Neuronal stem cell (in vitro differentiated cells): ENCODE measurements at regions not wholly inside any gene's neighbourhood (a gene's known extent, or its start where the extent isn't known, plus 50 kb on each side); places are given as distances from the start of the nearest gene placed in this dataset.
"Not testable (repeated sequence)": the region's sequence is repeated elsewhere in the genome, so short reads cannot be mapped to it uniquely, and the experiment has no call there.

Experiments
- DNase-seq: peaks from one replicate; pipeline ENCODE4 v3.0.0-alpha.2; 2013; ENCODE audit warnings: low spot score
- H2AFZ ChIP-seq: one replicate; pipeline ENCODE4 v1.6.1; 2013; ENCODE audit warnings: mild to moderate bottlenecking, low read length, inconsistent platforms
- H2AK5ac ChIP-seq: 2 replicates; pipeline ENCODE4 v1.6.1; 2013; ENCODE audit warnings: low read depth, mild to moderate bottlenecking, inconsistent platforms, low read length, moderate library complexity, mixed read lengths
- H2BK120ac ChIP-seq: 2 replicates; pipeline ENCODE4 v1.6.1; 2013; ENCODE audit warnings: low read depth, mild to moderate bottlenecking, inconsistent platforms, low read length, moderate library complexity, mixed read lengths
- H2BK12ac ChIP-seq: one replicate; pipeline ENCODE4 v1.6.1; 2013; ENCODE audit warnings: low read length, inconsistent platforms
- H2BK15ac ChIP-seq: 2 replicates; pipeline ENCODE4 v1.6.1; 2013; ENCODE audit warnings: mild to moderate bottlenecking, low read length, inconsistent platforms, mixed read lengths
- H2BK5ac ChIP-seq: one replicate; pipeline ENCODE4 v1.6.1; 2013; ENCODE audit warnings: inconsistent platforms, mild to moderate bottlenecking, low read length, moderate library complexity
- H3K14ac ChIP-seq: one replicate; pipeline ENCODE4 v1.6.1; 2013; ENCODE audit warnings: low read length, inconsistent platforms
- H3K18ac ChIP-seq: 2 replicates; pipeline ENCODE4 v1.6.1; 2013; ENCODE audit warnings: low read length, inconsistent platforms
- H3K23ac ChIP-seq: 2 replicates; pipeline ENCODE4 v1.6.1; 2013; ENCODE audit warnings: low read depth, mild to moderate bottlenecking, mixed read lengths, low read length, inconsistent platforms; ENCODE audit not compliant: poor library complexity
- H3K27ac ChIP-seq: replicated peaks from 3 replicates; pipeline ENCODE4 v1.5.1; 2013; ENCODE audit warnings: low read length, inconsistent platforms
- H3K27me3 ChIP-seq, 3 experiments: 2 replicates each; pipeline ENCODE4 v1.6.1; 2013; ENCODE audit warnings: low read length in 3 of 3, mild to moderate bottlenecking in 2 of 3, inconsistent platforms in 1 of 3, low read depth in 1 of 3, mixed read lengths in 1 of 3, moderate library complexity in 1 of 3; ENCODE audit not compliant: control insufficient read depth in 3 of 3, insufficient read depth in 3 of 3
- H3K36me3 ChIP-seq, 2 donors: replicated peaks in 1 of 2; 2 replicates each; pipeline ENCODE4 v1.6.1; 2013; ENCODE audit warnings: low read length in 2 of 2; ENCODE audit not compliant: control insufficient read depth in 2 of 2, insufficient read depth in 2 of 2
- H3K4ac ChIP-seq: 2 replicates; pipeline ENCODE4 v1.6.1; 2013; ENCODE audit warnings: inconsistent platforms, mild to moderate bottlenecking, low read length, moderate library complexity
- H3K4me1 ChIP-seq, 2 donors: 1 replicate in 1 of 2; 2 replicates in 1 of 2; pipeline ENCODE4 v1.6.1; 2013; ENCODE audit warnings: low read length in 2 of 2, low read depth in 1 of 2; ENCODE audit not compliant: control insufficient read depth in 2 of 2, insufficient read depth in 1 of 2
- H3K4me2 ChIP-seq: one replicate; pipeline ENCODE4 v1.6.1; 2013; ENCODE audit warnings: mild to moderate bottlenecking, low read length, inconsistent platforms; ENCODE audit not compliant: insufficient read depth, poor library complexity, severe bottlenecking
- H3K4me3 ChIP-seq, 2 donors: 2 replicates each; pipeline ENCODE4 v1.5.1; 2013; ENCODE audit warnings: low read length in 2 of 2, mild to moderate bottlenecking in 2 of 2, inconsistent platforms in 1 of 2, moderate library complexity in 1 of 2
- H3K79me1 ChIP-seq: one replicate; pipeline ENCODE4 v1.6.1; 2013; ENCODE audit warnings: low read depth, mild to moderate bottlenecking, inconsistent platforms, low read length, moderate library complexity
- H3K9ac ChIP-seq: one replicate; pipeline ENCODE4 v1.6.1; 2013; ENCODE audit warnings: mild to moderate bottlenecking, low read depth, low read length, inconsistent platforms; ENCODE audit not compliant: poor library complexity
- H3K9me3 ChIP-seq, 2 donors: replicated peaks in 1 of 2; 2 replicates each; pipeline versions ENCODE3 to v1.6.1; 2013; ENCODE audit warnings: low read length in 2 of 2, mild to moderate bottlenecking in 2 of 2, inconsistent platforms in 1 of 2, low read depth in 1 of 2, mixed read lengths in 1 of 2, moderate library complexity in 1 of 2; ENCODE audit not compliant: control insufficient read depth in 2 of 2, insufficient read depth in 1 of 2
- H4K8ac ChIP-seq: one replicate; pipeline ENCODE4 v1.6.1; 2013; ENCODE audit warnings: low read depth, mild to moderate bottlenecking, inconsistent platforms, low read length, moderate library complexity
- H4K91ac ChIP-seq: one replicate; pipeline ENCODE4 v1.6.1; 2013; ENCODE audit warnings: low read length, low read depth, mild to moderate bottlenecking, inconsistent platforms; ENCODE audit not compliant: poor library complexity
- WGBS, 2 donors: extraction: QIAGEN DNeasy Blood & Tissue Kit; methylation state at CpG; one replicate each; pipeline ENCODE4 v1.1.7; 2013; ENCODE audit warnings: missing lambda C conversion rate in 2 of 2, mixed read lengths in 1 of 2; ENCODE audit not compliant: insufficient read length in 2 of 2, insufficient replicate concordance in 1 of 2; ENCODE audit errors: extremely low coverage in 2 of 2; 5-methylcytosine and 5-hydroxymethylcytosine counted together

GRCh38 chr2:224091671-224092070, 52.6 kb upstream of the SERPINE2 start:
- not testable (repeated sequence) for H2BK15ac ChIP-seq, H3K4me1 ChIP-seq, H2BK12ac ChIP-seq, H3K27ac ChIP-seq, H2AK5ac ChIP-seq, DNase-seq, H2BK5ac ChIP-seq, H3K23ac ChIP-seq, H4K8ac ChIP-seq, H2AFZ ChIP-seq, H3K9ac ChIP-seq, H3K4ac ChIP-seq, H3K18ac ChIP-seq, H3K36me3 ChIP-seq, H3K9me3 ChIP-seq, H3K79me1 ChIP-seq, H3K27me3 ChIP-seq, H3K4me3 ChIP-seq, H3K14ac ChIP-seq, H2BK120ac ChIP-seq, H3K4me2 ChIP-seq, H4K91ac ChIP-seq
- WGBS, 2 donors, result no CpG with 5 or more reads among the region's 5 CpGs

DNA sequence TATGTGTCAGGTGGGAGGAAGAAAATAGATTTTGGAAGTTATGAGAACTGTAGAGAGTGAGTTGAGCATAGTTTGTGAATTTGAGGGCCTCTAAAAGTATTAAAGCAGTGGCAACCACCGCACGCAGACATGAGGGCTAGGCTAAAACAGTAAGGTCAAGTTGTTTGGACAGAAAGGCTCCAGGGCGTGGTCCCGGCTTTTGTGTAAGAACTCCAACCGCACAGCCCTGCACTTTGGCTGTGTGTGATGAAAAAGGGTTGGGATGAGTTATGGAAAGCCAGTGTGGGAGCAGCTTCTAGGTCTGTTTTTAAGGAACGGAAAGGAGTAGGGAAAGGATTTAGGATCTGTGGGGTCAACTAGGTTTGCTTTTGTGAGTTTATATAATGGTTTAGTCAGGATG, 50.5 kb upstream of the SERPINE2 start:
- not testable (repeated sequence) for H4K91ac ChIP-seq, DNase-seq, H3K9ac ChIP-seq, H3K18ac ChIP-seq, H2BK120ac ChIP-seq, H3K36me3 ChIP-seq, H3K27ac ChIP-seq, H3K14ac ChIP-seq, H3K9me3 ChIP-seq, H2BK12ac ChIP-seq, H3K23ac ChIP-seq, H4K8ac ChIP-seq, H3K27me3 ChIP-seq, H3K79me1 ChIP-seq, H2AFZ ChIP-seq, H2BK5ac ChIP-seq, H2BK15ac ChIP-seq, H2AK5ac ChIP-seq, H3K4me3 ChIP-seq, H3K4me2 ChIP-seq, H3K4me1 ChIP-seq, H3K4ac ChIP-seq
- no CpG with 5 or more reads among the region's 6 CpGs for WGBS, 2 donors
